HCEC 1CT (cell line): ENCODE measurements at regions not wholly inside any gene's neighbourhood (a gene's known extent, or its start where the extent isn't known, plus 50 kb on each side); places are given as distances from the start of the nearest gene placed in this dataset.

Experiments
- DNase-seq: peaks from one replicate; pipeline ENCODE4 v3.0.0-alpha.2; 2017

- DNase-seq, result no peak
Measured at GRCh38 chr1:11414926-11415538, 63.9 kb upstream of the DISP3 start.

DNA sequence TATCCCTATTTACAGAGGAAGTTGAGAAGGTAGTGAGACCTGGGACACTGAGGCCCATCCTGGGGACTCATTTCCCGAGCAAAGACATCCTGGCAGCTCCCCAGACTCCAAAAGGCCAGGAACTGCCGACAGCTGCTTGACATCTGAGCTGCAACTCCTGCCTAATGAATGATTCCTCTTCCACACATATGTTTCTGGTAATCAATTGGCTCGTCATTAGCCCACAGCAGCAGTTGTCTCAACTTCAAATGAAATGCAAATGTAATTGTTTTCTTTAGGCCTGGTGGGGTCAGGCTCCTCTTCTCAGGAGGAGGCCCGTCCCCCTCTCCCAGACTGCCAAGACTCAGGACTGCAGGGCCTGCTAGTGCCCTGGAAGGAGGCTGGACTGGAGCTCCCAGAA is 61.8 kb upstream of the DISP3 start:
- no peak for DNase-seq

GRCh38 chr1:11418056-11418455 is 60.9 kb upstream of the DISP3 start:
- no peak for DNase-seq

GRCh38 chr1:11421443-11421842 is 57.5 kb upstream of the DISP3 start:
- no peak for DNase-seq

DNA sequence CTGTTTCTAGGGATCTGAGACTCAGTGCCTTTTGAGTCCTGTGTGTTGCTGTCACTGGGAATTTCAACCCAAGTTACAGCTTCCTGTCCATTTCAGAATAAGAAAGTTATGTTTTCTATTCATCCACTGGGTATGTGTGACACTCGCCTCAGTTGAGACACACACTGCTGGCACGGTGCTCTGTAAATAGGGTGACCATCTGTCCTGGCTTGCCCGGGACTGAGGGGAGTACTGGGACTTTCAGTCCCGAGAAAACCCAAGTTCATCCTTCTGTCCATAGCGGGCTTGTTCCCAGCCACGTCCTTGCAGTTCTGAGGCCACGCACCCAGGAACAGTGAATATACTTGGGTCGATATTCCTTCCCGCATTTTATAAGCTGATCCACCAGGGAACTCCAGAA is 56.3 kb upstream of the DISP3 start:
- DNase-seq, result no peak

GRCh38 chr1:11426617-11427016 is 52.3 kb upstream of the DISP3 start:
- DNase-seq, result no peak

GRCh38 chr1:11428789-11429188 is 50.2 kb upstream of the DISP3 start:
- no peak for DNase-seq
